AG04450 (cell line): ENCODE measurements at regions not wholly inside any gene's neighbourhood (a gene's known extent, or its start where the extent isn't known, plus 50 kb on each side); places are given as distances from the start of the nearest gene placed in this dataset.
"Not testable (repeated sequence)": the region's sequence is repeated elsewhere in the genome, so short reads cannot be mapped to it uniquely, and the experiment has no call there.

ENCODE experiments used
- CTCF ChIA-PET: fragments of 300-600, 350-600 bp; formaldehyde crosslinking; extraction: SDS; loops from one replicate; lab custom pipeline; 2022; ENCODE audit warnings: antibody characterized with exemption, inconsistent platforms; lab: Charles Lee
- POLR2A ChIA-PET: fragments of 350-600 bp; formaldehyde crosslinking; extraction: SDS; loops from one replicate; lab custom pipeline; 2021; ENCODE audit warnings: antibody characterized with exemption, inconsistent platforms; lab: Yijun Ruan, JAX
- DNase-seq: peaks from one replicate; pipeline ENCODE4 v3.0.0-alpha.2; 2011; ENCODE audit warnings: low read depth, low spot score
- H3K27ac ChIP-seq: one replicate; pipeline ENCODE4 v1.5.1; 2012; ENCODE audit warnings: low read depth, low read length, control low read depth
- H3K27me3 ChIP-seq: one replicate; pipeline ENCODE4 v1.6.0; 2012; ENCODE audit warnings: low read length; ENCODE audit not compliant: control insufficient read depth, insufficient read depth
- H3K4me3 ChIP-seq: 2 replicates; pipeline ENCODE4 v1.5.1; 2011; ENCODE audit warnings: mild to moderate bottlenecking, low read depth, low read length, control low read depth
- H3K9me3 ChIP-seq: 2 replicates; pipeline ENCODE4 v1.5.1; 2012; ENCODE audit warnings: low read length; ENCODE audit not compliant: control insufficient read depth, insufficient read depth
- CTCF ChIP-seq: IDR thresholded peaks from 2 replicates; pipeline ENCODE4 v1.5.1; 2011; ENCODE audit warnings: low read depth, low read length, control low read depth, inconsistent platforms

- Histone ChIP-seq H3K27me3 (no peaks in the 10 kb centered on the region), H3K9me3 (no peaks in the 10 kb centered on the region; the same call in 1 of the 2 replicates), H3K27ac (no peak overlapping the region), H3K4me3 (no peak overlapping the region)
- ChIA-PET CTCF (no interaction called here), POLR2A (no interaction called here)
- no peak for TF ChIP-seq CTCF
- no peak for DNase-seq
Observed at GRCh38 chrX:7606039-7606652, 236.8 kb upstream of the VCX start.

GRCh38 chrX:7603387-7603786 is 239.6 kb upstream of the VCX start:
- no peaks in the 10 kb centered on the region for H3K9me3 ChIP-seq
- no peaks in the 10 kb centered on the region for H3K27me3 ChIP-seq
- H3K27ac ChIP-seq: no peak overlapping the region
- H3K4me3 ChIP-seq: no peak overlapping the region
- no peak for DNase-seq
- POLR2A ChIA-PET: no interaction called here
- CTCF ChIA-PET: no interaction called here
- TF ChIP-seq CTCF: no peak

- H3K9me3 ChIP-seq: no peaks in the 10 kb centered on the region
- no peak overlapping the region for H3K27ac ChIP-seq
- CTCF ChIA-PET: no interaction called here
- H3K4me3 ChIP-seq: no peak overlapping the region
- H3K27me3 ChIP-seq: no peaks in the 10 kb centered on the region
- DNase-seq: no peak
- TF ChIP-seq CTCF: no peak
- POLR2A ChIA-PET: no interaction called here
Observed at GRCh38 chrX:7596822-7597221, 246.1 kb upstream of the VCX start.

GRCh38 chrX:7593370-7593769 is 249.6 kb upstream of the VCX start:
- H3K4me3 ChIP-seq, H3K27me3 ChIP-seq, POLR2A ChIA-PET, H3K9me3 ChIP-seq, H3K27ac ChIP-seq, CTCF ChIA-PET, DNase-seq: not testable (repeated sequence)

- Histone ChIP-seq H3K27ac (no peak overlapping the region), H3K4me3 (no peak overlapping the region), H3K9me3 (no peaks in the 10 kb centered on the region), H3K27me3 (no peaks in the 10 kb centered on the region)
- CTCF ChIA-PET: interaction anchor here (0.6 kb wide), 1 partner anchor 359 kb away, joined by 4 read pairs; no protein-coding TSS in a partner anchor
- POLR2A ChIA-PET: no interaction called here
- peak; percentile 40 for TF ChIP-seq CTCF
- DNase-seq: no peak
Observed at GRCh38 chrX:7586126-7586525, 256.8 kb upstream of the VCX start.

- no peak for TF ChIP-seq CTCF
- POLR2A ChIA-PET: no interaction called here
- Histone ChIP-seq H3K27ac (no peak overlapping the region), H3K27me3 (no peaks in the 10 kb centered on the region), H3K9me3 (no peaks in the 10 kb centered on the region), H3K4me3 (no peak overlapping the region)
- CTCF ChIA-PET: no interaction called here
- DNase-seq: no peak
Observed at GRCh38 chrX:7582191-7582590, 260.8 kb upstream of the VCX start.
